ENCODE measurements at regions not wholly inside any gene's neighbourhood (a gene's known extent, or its start where the extent isn't known, plus 50 kb on each side); places are given as distances from the start of the nearest gene placed in this dataset.

DNA sequence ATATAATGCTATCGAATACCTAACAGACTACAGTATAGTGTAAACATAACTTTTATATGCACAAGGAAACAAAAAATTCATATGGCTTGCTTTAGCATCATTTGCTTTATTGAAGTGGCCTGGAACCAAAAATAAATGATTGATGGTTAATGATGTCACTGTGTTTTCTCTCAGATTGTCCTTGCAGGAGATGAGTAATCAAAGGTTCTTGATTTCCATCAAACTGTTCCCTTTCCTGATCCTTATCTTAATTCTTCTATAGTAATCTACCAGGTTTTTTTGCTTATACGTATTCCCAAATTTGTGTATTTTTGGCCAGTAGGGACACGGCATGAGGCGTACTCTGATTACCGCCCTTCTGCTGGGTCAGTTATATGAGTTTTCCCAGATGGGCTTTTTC, 104.9 kb upstream of the CXCR4 start:
- no peak for TF ChIP-seq FOXA1 (IDR thresholded peaks at IDR 0.05)
- no peak for TF ChIP-seq SP1 (IDR thresholded peaks at IDR 0.05)
- no peak for TF ChIP-seq CTBP1 (IDR thresholded peaks at IDR 0.05; ENCODE audit: borderline replicate concordance)
- no peak for TF ChIP-seq ELF4 (IDR thresholded peaks at IDR 0.05)
- TF ChIP-seq HDGF (IDR thresholded peaks at IDR 0.05; ENCODE audit: borderline replicate concordance) = no peak
- no peak for TF ChIP-seq BHLHE40 (IDR thresholded peaks at IDR 0.05; ENCODE audit: borderline replicate concordance)
- no peak for TF ChIP-seq NFRKB (IDR thresholded peaks at IDR 0.05)
- TF ChIP-seq FOXM1 (IDR thresholded peaks at IDR 0.05; ENCODE audit: borderline replicate concordance) = no peak
- no peak for TF ChIP-seq FOXK2 (IDR thresholded peaks at IDR 0.05)
- no peak for TF ChIP-seq SUZ12 (IDR thresholded peaks at IDR 0.05)
- no peak for TF ChIP-seq LEF1 (IDR thresholded peaks at IDR 0.05; ENCODE audit: borderline replicate concordance)
- TF ChIP-seq ZNF384 (IDR thresholded peaks at IDR 0.05) = no peak

Data from HEK293T (cell line).